ENCODE measurements at regions not wholly inside any gene's neighbourhood (a gene's known extent, or its start where the extent isn't known, plus 50 kb on each side); places are given as distances from the start of the nearest gene placed in this dataset.

GRCh38 chr2:16206191-16206944 lies 266.0 kb downstream of the MYCN start:
- H2BK120ac ChIP-seq (ENCODE audit: low read depth, low read length, poor library complexity, severe bottlenecking) = no peak overlapping the region

More at GRCh38 chr2:16206191-16206944, 266.0 kb downstream of the MYCN start:
- no peak for TF ChIP-seq CTCF (conservative IDR thresholded peaks at IDR 0.05)
- Histone ChIP-seq H3K56ac (ENCODE audit: insufficient read length, low read depth, low read length) (no peak overlapping the region), H2BK15ac (ENCODE audit: low read depth, low read length) (no peak overlapping the region), H3K4me1 (ENCODE audit: insufficient read depth, low read length) (no peaks in the 10 kb centered on the region), H2AFZ (ENCODE audit: low read length) (no peak overlapping the region), H3K27ac (ENCODE audit: insufficient read length, low read depth, low read length) (no peak overlapping the region), H2BK5ac (ENCODE audit: insufficient read length, low read length) (no peak overlapping the region), H3T11ph (ENCODE audit: low read length) (no peak overlapping the region), H3K14ac (ENCODE audit: insufficient read depth, low read length) (no peak overlapping the region), H3K4ac (ENCODE audit: low read depth, low read length) (no peak overlapping the region), H3K79me1 (ENCODE audit: insufficient read depth, low read depth, low read length, poor library complexity, severe bottlenecking) (no peaks in the 10 kb centered on the region), H2AK5ac (ENCODE audit: insufficient read length, low read length) (no peak overlapping the region), H2BK12ac (ENCODE audit: insufficient read length, low read depth, low read length) (no peak overlapping the region), H3K23me2 (ENCODE audit: insufficient read length, low read depth, low read length, poor library complexity, severe bottlenecking) (no peaks in the 10 kb centered on the region), H4K8ac (replicated peaks; ENCODE audit: insufficient read length, low read depth, low read length) (no peak overlapping the region), H2BK20ac (ENCODE audit: low read depth, low read length, poor library complexity, severe bottlenecking) (no peak overlapping the region), H4K5ac (ENCODE audit: insufficient read length, low read depth, low read length) (no peak overlapping the region), H3K79me2 (ENCODE audit: insufficient read depth, low read length) (no peaks in the 10 kb centered on the region), H3K27me3 (ENCODE audit: insufficient read depth, low read length) (no peaks in the 10 kb centered on the region), H3K9me3 (ENCODE audit: control insufficient read depth, low read depth, low read length) (no peaks in the 10 kb centered on the region), H4K20me1 (ENCODE audit: control insufficient read depth, insufficient read depth, insufficient read length) (no peaks in the 10 kb centered on the region), H3K18ac (ENCODE audit: insufficient read length, low read depth, low read length) (no peak overlapping the region), H3K4me2 (ENCODE audit: insufficient read depth, insufficient read length, low read length) (no peak overlapping the region), H3K23ac (ENCODE audit: insufficient read length, low read depth, low read length) (no peak overlapping the region), H3K9ac (ENCODE audit: extremely low read depth, insufficient read length, low read length) (no peak overlapping the region), H4K91ac (ENCODE audit: insufficient read length, low read depth, low read length) (no peak overlapping the region)
- Mint-ChIP-seq H3K4me1 (peaks cover 26 to 42% of the 10 kb centered on the region in 2 experiments), H3K27ac (no peak overlapping the region; a peak in 1 of 7 replicates), H3K9me3 (peaks cover 4 to 15% of the 10 kb centered on the region in 2 experiments; a peak in 4 of 5 replicates), H3K36me3 (ENCODE audit: insufficient read depth in 1 of 3, low read depth in 3 of 3) (peaks cover 0 to 13% (median 6%) of the 10 kb centered on the region in 3 experiments; a peak in 4 of 7 replicates), H3K4me3 (0 out of 5 replicates have a peak overlapping the region, but pooled peaks of 1 of the 2 experiments have one; percentile 17), H3K27me3 (ENCODE audit: low read depth) (peaks cover 3% of the 10 kb centered on the region; the same call in 1 of the 2 replicates)
- no peak for DNase-seq
- WGBS (ENCODE audit: extremely low coverage, insufficient read length, low lambda C conversion rate) = no CpG with 5 or more reads among the region's 4 CpGs

Measured in H9 (cell line).